ENCODE measurements at regions not wholly inside any gene's neighbourhood (a gene's known extent, or its start where the extent isn't known, plus 50 kb on each side); places are given as distances from the start of the nearest gene placed in this dataset.

- POLR2A ChIA-PET (ENCODE audit: low non-redundant PET) = no interaction called here
These were observed 50.4 kb upstream of the CECR2 start for GRCh38 chr22:17318817-17319216.

GRCh38 chr22:17315310-17315709 lies 54.0 kb upstream of the CECR2 start:
- POLR2A ChIA-PET (ENCODE audit: low non-redundant PET) = no interaction called here
- intact Hi-C loops (cut with micrococcal nuclease; ENCODE audit: unreplicated experiment) = no loop called here
- TF ChIP-seq, protein P1, sequence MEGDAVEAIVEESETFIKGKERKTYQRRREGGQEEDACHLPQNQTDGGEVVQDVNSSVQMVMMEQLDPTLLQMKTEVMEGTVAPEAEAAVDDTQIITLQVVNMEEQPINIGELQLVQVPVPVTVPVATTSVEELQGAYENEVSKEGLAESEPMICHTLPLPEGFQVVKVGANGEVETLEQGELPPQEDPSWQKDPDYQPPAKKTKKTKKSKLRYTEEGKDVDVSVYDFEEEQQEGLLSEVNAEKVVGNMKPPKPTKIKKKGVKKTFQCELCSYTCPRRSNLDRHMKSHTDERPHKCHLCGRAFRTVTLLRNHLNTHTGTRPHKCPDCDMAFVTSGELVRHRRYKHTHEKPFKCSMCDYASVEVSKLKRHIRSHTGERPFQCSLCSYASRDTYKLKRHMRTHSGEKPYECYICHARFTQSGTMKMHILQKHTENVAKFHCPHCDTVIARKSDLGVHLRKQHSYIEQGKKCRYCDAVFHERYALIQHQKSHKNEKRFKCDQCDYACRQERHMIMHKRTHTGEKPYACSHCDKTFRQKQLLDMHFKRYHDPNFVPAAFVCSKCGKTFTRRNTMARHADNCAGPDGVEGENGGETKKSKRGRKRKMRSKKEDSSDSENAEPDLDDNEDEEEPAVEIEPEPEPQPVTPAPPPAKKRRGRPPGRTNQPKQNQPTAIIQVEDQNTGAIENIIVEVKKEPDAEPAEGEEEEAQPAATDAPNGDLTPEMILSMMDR (conservative IDR thresholded peaks at IDR 0.05; ENCODE audit: low read depth, low read length) = no peak
- TF ChIP-seq EZH2 (IDR thresholded peaks at IDR 0.05; ENCODE audit: borderline replicate concordance, low read depth, low read length, poor library complexity, severe bottlenecking) = no peak
- Histone ChIP-seq H3K4me1 (ENCODE audit: insufficient read depth, low read length, poor library complexity, severe bottlenecking) (no peaks in the 10 kb centered on the region), H3K4me3 (ENCODE audit: low read depth, low read length, poor library complexity, severe bottlenecking) (no peak overlapping the region), H3K27ac (ENCODE audit: low read depth, low read length, poor library complexity, severe bottlenecking) (no peak overlapping the region), H3K9me3 (ENCODE audit: low read depth, low read length, poor library complexity, severe bottlenecking) (no peaks in the 10 kb centered on the region), H3K27me3 (replicated peaks; ENCODE audit: insufficient read depth, low read depth, low read length, poor library complexity) (no peaks in the 10 kb centered on the region), H3K36me3 (ENCODE audit: insufficient read depth, low read length, poor library complexity, severe bottlenecking) (no peaks in the 10 kb centered on the region)
- no peak for DNase-seq (ENCODE audit: low spot score)
- CTCF ChIA-PET = interaction anchor here (0.6 kb wide), 1 partner anchor 200 kb away, joined by 3 read pairs; no protein-coding TSS in a partner anchor
- BruUV-seq (replicated peaks) = no TSS peak

More at GRCh38 chr22:17318817-17319216, 50.4 kb upstream of the CECR2 start:
- Histone ChIP-seq H3K27ac (ENCODE audit: low read depth, low read length, poor library complexity, severe bottlenecking) (no peak overlapping the region), H3K27me3 (replicated peaks; ENCODE audit: insufficient read depth, low read depth, low read length, poor library complexity) (no peaks in the 10 kb centered on the region), H3K9me3 (ENCODE audit: low read depth, low read length, poor library complexity, severe bottlenecking) (no peaks in the 10 kb centered on the region), H3K36me3 (ENCODE audit: insufficient read depth, low read length, poor library complexity, severe bottlenecking) (no peaks in the 10 kb centered on the region), H3K4me3 (ENCODE audit: low read depth, low read length, poor library complexity, severe bottlenecking) (no peak overlapping the region), H3K4me1 (ENCODE audit: insufficient read depth, low read length, poor library complexity, severe bottlenecking) (no peaks in the 10 kb centered on the region)
- no TSS peak for BruUV-seq (replicated peaks)
- no peak for TF ChIP-seq EZH2 (IDR thresholded peaks at IDR 0.05; ENCODE audit: borderline replicate concordance, low read depth, low read length, poor library complexity, severe bottlenecking)
- TF ChIP-seq, protein P1 (conservative IDR thresholded peaks at IDR 0.05; ENCODE audit: low read depth, low read length) = no peak
- CTCF ChIA-PET = no interaction called here
- DNase-seq (ENCODE audit: low spot score) = no peak
- intact Hi-C loops (cut with micrococcal nuclease; ENCODE audit: unreplicated experiment) = no loop called here

DNA sequence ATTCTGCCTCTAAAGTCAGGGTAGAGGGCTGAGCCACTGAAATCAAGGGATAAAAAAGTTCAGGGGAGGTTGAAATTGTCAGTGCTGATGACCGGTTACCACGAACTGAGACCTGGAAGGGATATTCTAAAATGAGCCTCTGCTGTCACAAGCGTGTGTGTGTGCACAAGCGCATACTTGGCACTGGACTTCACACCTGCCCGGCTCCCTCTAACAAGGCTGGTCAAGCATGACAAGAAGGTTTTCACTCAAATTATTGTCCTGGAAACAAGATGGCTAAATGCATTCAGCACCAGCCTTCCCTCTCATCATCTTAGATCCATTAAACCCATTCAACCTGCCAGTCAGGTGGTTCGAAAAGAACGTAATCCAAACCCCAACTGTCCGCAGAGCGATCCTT lies 54.8 kb upstream of the CECR2 start:
- intact Hi-C loops (cut with micrococcal nuclease; ENCODE audit: unreplicated experiment) = no loop called here
- H3K36me3 ChIP-seq (ENCODE audit: insufficient read depth, low read length, poor library complexity, severe bottlenecking) = no peaks in the 10 kb centered on the region
- no peaks in the 10 kb centered on the region for H3K27me3 ChIP-seq (replicated peaks; ENCODE audit: insufficient read depth, low read depth, low read length, poor library complexity)
- ChIA-PET CTCF (no interaction called here), POLR2A (ENCODE audit: low non-redundant PET) (no interaction called here)
- H3K4me1 ChIP-seq (ENCODE audit: insufficient read depth, low read length, poor library complexity, severe bottlenecking) = no peaks in the 10 kb centered on the region
- BruUV-seq (replicated peaks) = no TSS peak
- no peaks in the 10 kb centered on the region for H3K9me3 ChIP-seq (ENCODE audit: low read depth, low read length, poor library complexity, severe bottlenecking)
- no peak overlapping the region for H3K4me3 ChIP-seq (ENCODE audit: low read depth, low read length, poor library complexity, severe bottlenecking)
- TF ChIP-seq, protein P1 (conservative IDR thresholded peaks at IDR 0.05; ENCODE audit: low read depth, low read length) = no peak
- H3K27ac ChIP-seq (ENCODE audit: low read depth, low read length, poor library complexity, severe bottlenecking) = no peak overlapping the region
- DNase-seq (ENCODE audit: low spot score) = no peak
